ENCODE measurements at regions not wholly inside any gene's neighbourhood (a gene's known extent, or its start where the extent isn't known, plus 50 kb on each side); places are given as distances from the start of the nearest gene placed in this dataset.

DNA sequence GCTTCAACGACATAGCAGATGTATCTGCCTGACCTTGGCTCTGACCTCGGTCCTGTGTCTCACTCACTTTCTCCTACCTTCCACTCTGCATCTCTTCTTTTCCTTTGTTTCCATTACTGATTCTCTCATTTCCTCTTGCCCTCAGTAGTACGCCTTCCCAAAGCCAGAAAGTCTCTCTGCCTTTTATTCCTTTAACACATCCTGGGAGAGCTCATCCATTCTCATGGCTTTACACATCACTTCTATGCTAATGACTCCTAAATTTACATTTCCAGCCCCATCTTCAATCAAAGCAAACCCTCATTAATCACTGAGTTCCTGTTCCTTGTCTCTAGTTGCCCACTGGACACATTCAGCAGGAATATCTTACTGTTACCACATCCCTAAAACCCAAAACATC lies 938.6 kb downstream of the NTRK3 start:
- Histone ChIP-seq H3K9ac (ENCODE audit: low read length) (no peak overlapping the region), H3K4me3 (ENCODE audit: low read length) (no peak overlapping the region), H3K79me2 (ENCODE audit: control insufficient read depth, insufficient read depth, low read length) (no peaks in the 10 kb centered on the region), H3K79me1 (ENCODE audit: low read length) (no peaks in the 10 kb centered on the region), H3K27me3 (ENCODE audit: insufficient read depth, low read length, poor library complexity) (no peaks in the 10 kb centered on the region), H3K36me3 (ENCODE audit: control insufficient read depth, insufficient read depth, low read length) (no peaks in the 10 kb centered on the region), H3K27ac (ENCODE audit: low read depth, low read length) (no peak overlapping the region), H4K8ac (ENCODE audit: low read depth, low read length) (no peak overlapping the region), H3K4me2 (ENCODE audit: low read length) (no peak overlapping the region), H2BK5ac (ENCODE audit: low read length) (no peak overlapping the region), H4K5ac (ENCODE audit: low read length) (no peak overlapping the region), H2BK15ac (replicated peaks; ENCODE audit: low read depth) (no peak overlapping the region), H2BK120ac (ENCODE audit: low read depth, low read length) (no peak overlapping the region), H3K4ac (ENCODE audit: low read depth, low read length) (no peak overlapping the region), H3K18ac (ENCODE audit: low read length) (no peak overlapping the region), H3K56ac (ENCODE audit: low read length) (no peak overlapping the region), H3K23ac (ENCODE audit: low read length) (no peak overlapping the region), H2AK5ac (ENCODE audit: low read length) (no peak overlapping the region), H3K4me1 (ENCODE audit: control insufficient read depth, low read depth, low read length) (no peaks in the 10 kb centered on the region)
- WGBS (ENCODE audit: extremely low coverage, insufficient coverage, low lambda C conversion rate) = no CpG with 5 or more reads among the region's 3 CpGs
- peak; percentile 7 for DNase-seq

DNA sequence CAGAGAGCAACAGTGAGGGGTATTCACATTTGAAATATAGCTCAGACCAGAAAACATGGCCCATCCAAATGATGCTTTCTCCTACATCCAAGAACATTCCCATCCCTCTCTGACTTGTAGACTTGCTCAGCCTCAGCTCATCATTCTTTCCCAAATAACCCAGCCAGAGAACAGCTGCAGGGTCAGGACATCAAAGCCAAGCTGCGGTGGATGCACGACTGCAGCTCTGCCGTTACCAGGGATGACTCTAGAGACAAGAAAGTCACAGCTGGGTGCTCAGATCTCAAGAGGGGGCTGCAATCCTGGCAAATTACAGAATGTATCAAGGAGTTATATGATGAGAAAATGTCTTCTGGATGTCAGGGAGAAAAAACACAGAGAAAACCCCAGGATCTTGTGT lies 944.3 kb downstream of the NTRK3 start:
- H3K79me1 ChIP-seq (ENCODE audit: low read length) = no peaks in the 10 kb centered on the region
- H3K79me2 ChIP-seq (ENCODE audit: control insufficient read depth, insufficient read depth, low read length) = no peaks in the 10 kb centered on the region
- no peak overlapping the region for H3K23ac ChIP-seq (ENCODE audit: low read length)
- H4K5ac ChIP-seq (ENCODE audit: low read length) = no peak overlapping the region
- H3K27me3 ChIP-seq (ENCODE audit: insufficient read depth, low read length, poor library complexity) = no peaks in the 10 kb centered on the region
- H2AK5ac ChIP-seq (ENCODE audit: low read length) = no peak overlapping the region
- WGBS (ENCODE audit: extremely low coverage, insufficient coverage, low lambda C conversion rate) = no CpG with 5 or more reads among the region's 3 CpGs
- no peak for DNase-seq
- H3K4ac ChIP-seq (ENCODE audit: low read depth, low read length) = no peak overlapping the region
- no peak overlapping the region for H2BK120ac ChIP-seq (ENCODE audit: low read depth, low read length)
- H4K8ac ChIP-seq (ENCODE audit: low read depth, low read length) = no peak overlapping the region
- no peak overlapping the region for H2BK5ac ChIP-seq (ENCODE audit: low read length)
- no peak overlapping the region for H3K18ac ChIP-seq (ENCODE audit: low read length)
- no peak overlapping the region for H3K9ac ChIP-seq (ENCODE audit: low read length)
- no peak overlapping the region for H3K27ac ChIP-seq (ENCODE audit: low read depth, low read length)
- no peaks in the 10 kb centered on the region for H3K36me3 ChIP-seq (ENCODE audit: control insufficient read depth, insufficient read depth, low read length)
- H3K56ac ChIP-seq (ENCODE audit: low read length) = no peak overlapping the region
- H3K4me3 ChIP-seq (ENCODE audit: low read length) = no peak overlapping the region
- no peaks in the 10 kb centered on the region for H3K4me1 ChIP-seq (ENCODE audit: control insufficient read depth, low read depth, low read length)
- no peak overlapping the region for H3K4me2 ChIP-seq (ENCODE audit: low read length)
- no peak overlapping the region for H2BK15ac ChIP-seq (replicated peaks; ENCODE audit: low read depth)

DNA sequence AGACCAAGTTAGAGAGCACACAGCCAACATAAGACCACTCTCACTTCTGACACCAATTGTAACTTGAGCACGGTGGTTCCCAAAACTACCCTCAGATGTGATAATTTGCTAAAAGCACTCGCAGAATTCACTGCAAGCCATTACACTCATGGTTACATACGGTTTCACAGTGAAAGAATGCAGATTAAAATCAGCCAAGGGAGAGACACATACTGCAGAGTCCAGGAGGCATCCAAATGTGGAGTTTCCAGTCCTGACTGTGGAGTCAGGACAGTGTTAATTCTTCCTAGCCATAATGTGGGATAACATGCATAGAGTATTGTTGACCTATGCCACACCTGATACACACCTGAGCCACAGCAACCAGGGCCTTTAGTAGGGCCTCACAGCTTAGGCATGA lies 956.4 kb downstream of the NTRK3 start:
- Histone ChIP-seq H2AK5ac (ENCODE audit: low read length) (no peak overlapping the region), H4K5ac (ENCODE audit: low read length) (no peak overlapping the region), H2BK15ac (replicated peaks; ENCODE audit: low read depth) (no peak overlapping the region), H3K18ac (ENCODE audit: low read length) (no peak overlapping the region), H3K27ac (ENCODE audit: low read depth, low read length) (no peak overlapping the region), H3K4ac (ENCODE audit: low read depth, low read length) (no peak overlapping the region), H2BK5ac (ENCODE audit: low read length) (no peak overlapping the region), H2BK120ac (ENCODE audit: low read depth, low read length) (no peak overlapping the region), H3K4me1 (ENCODE audit: control insufficient read depth, low read depth, low read length) (no peaks in the 10 kb centered on the region), H3K4me2 (ENCODE audit: low read length) (no peak overlapping the region), H3K9ac (ENCODE audit: low read length) (no peak overlapping the region), H3K79me2 (ENCODE audit: control insufficient read depth, insufficient read depth, low read length) (no peaks in the 10 kb centered on the region), H3K23ac (ENCODE audit: low read length) (no peak overlapping the region), H3K36me3 (ENCODE audit: control insufficient read depth, insufficient read depth, low read length) (no peaks in the 10 kb centered on the region), H3K56ac (ENCODE audit: low read length) (no peak overlapping the region), H3K79me1 (ENCODE audit: low read length) (no peaks in the 10 kb centered on the region), H3K4me3 (ENCODE audit: low read length) (no peak overlapping the region), H3K27me3 (ENCODE audit: insufficient read depth, low read length, poor library complexity) (no peaks in the 10 kb centered on the region), H4K8ac (ENCODE audit: low read depth, low read length) (no peak overlapping the region)
- DNase-seq = no peak
- no CpG with 5 or more reads among the region's 3 CpGs for WGBS (ENCODE audit: extremely low coverage, insufficient coverage, low lambda C conversion rate)

DNA sequence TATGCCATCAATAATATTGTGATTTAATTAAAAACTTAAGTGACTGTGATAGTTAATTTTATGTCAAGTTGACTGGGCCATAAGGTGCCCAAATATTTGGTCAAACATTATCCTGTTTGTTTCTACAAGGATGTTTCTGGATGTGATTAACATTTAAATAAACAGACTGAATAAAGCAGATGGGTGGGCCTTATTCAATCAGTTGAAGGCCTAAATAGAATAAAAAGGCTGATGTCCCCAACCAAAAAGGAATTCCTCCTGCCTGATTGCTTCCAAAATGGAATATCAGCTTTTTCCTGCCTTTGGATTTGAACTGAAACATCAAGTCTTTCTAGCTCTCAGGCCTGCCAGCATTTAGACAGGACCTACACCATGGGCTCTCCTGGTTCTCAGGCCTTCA lies 961.7 kb downstream of the NTRK3 start:
- Histone ChIP-seq H2BK5ac (ENCODE audit: low read length) (no peak overlapping the region), H3K56ac (ENCODE audit: low read length) (no peak overlapping the region), H3K23ac (ENCODE audit: low read length) (no peak overlapping the region), H3K36me3 (ENCODE audit: control insufficient read depth, insufficient read depth, low read length) (no peaks in the 10 kb centered on the region), H2BK120ac (ENCODE audit: low read depth, low read length) (no peak overlapping the region), H3K4me1 (ENCODE audit: control insufficient read depth, low read depth, low read length) (no peaks in the 10 kb centered on the region), H3K9ac (ENCODE audit: low read length) (no peak overlapping the region), H2AK5ac (ENCODE audit: low read length) (no peak overlapping the region), H3K27ac (ENCODE audit: low read depth, low read length) (no peak overlapping the region), H3K18ac (ENCODE audit: low read length) (no peak overlapping the region), H3K4me2 (ENCODE audit: low read length) (no peak overlapping the region), H3K79me1 (ENCODE audit: low read length) (no peaks in the 10 kb centered on the region), H3K79me2 (ENCODE audit: control insufficient read depth, insufficient read depth, low read length) (no peaks in the 10 kb centered on the region), H3K27me3 (ENCODE audit: insufficient read depth, low read length, poor library complexity) (no peaks in the 10 kb centered on the region), H4K8ac (ENCODE audit: low read depth, low read length) (no peak overlapping the region), H4K5ac (ENCODE audit: low read length) (no peak overlapping the region), H3K4me3 (ENCODE audit: low read length) (no peak overlapping the region), H3K4ac (ENCODE audit: low read depth, low read length) (no peak overlapping the region), H2BK15ac (replicated peaks; ENCODE audit: low read depth) (no peak overlapping the region)
- DNase-seq = no peak

DNA sequence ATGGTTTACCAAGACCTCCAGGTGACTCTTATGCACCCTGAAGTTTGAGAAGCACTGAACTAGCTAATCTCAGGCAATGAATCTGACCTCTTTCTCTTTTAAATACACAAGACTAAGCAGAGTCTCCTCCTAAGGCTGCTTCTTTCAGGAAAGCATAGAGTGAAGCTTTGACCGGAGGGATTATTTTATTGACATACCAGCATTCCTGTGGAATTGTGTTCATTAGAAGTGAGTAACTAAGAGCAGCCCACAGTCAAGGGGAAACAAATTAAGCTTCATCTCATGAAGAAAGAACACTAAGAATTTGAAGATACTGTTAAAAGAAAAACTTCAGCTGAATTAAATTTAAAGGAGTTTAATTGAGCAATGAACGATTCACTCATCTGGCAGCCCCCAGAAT lies 963.5 kb downstream of the NTRK3 start:
- no peak overlapping the region for H4K8ac ChIP-seq (ENCODE audit: low read depth, low read length)
- no peak overlapping the region for H3K9ac ChIP-seq (ENCODE audit: low read length)
- no peak for DNase-seq
- H2BK120ac ChIP-seq (ENCODE audit: low read depth, low read length) = no peak overlapping the region
- no peak overlapping the region for H3K27ac ChIP-seq (ENCODE audit: low read depth, low read length)
- no peak overlapping the region for H3K4me3 ChIP-seq (ENCODE audit: low read length)
- no peaks in the 10 kb centered on the region for H3K4me1 ChIP-seq (ENCODE audit: control insufficient read depth, low read depth, low read length)
- no peak overlapping the region for H3K18ac ChIP-seq (ENCODE audit: low read length)
- H3K79me2 ChIP-seq (ENCODE audit: control insufficient read depth, insufficient read depth, low read length) = no peaks in the 10 kb centered on the region
- no CpG with 5 or more reads among the region's 2 CpGs for WGBS (ENCODE audit: extremely low coverage, insufficient coverage, low lambda C conversion rate)
- H2BK5ac ChIP-seq (ENCODE audit: low read length) = no peak overlapping the region
- no peak overlapping the region for H3K56ac ChIP-seq (ENCODE audit: low read length)
- no peak overlapping the region for H3K4me2 ChIP-seq (ENCODE audit: low read length)
- no peaks in the 10 kb centered on the region for H3K79me1 ChIP-seq (ENCODE audit: low read length)
- H3K36me3 ChIP-seq (ENCODE audit: control insufficient read depth, insufficient read depth, low read length) = no peaks in the 10 kb centered on the region
- no peak overlapping the region for H3K4ac ChIP-seq (ENCODE audit: low read depth, low read length)
- H4K5ac ChIP-seq (ENCODE audit: low read length) = no peak overlapping the region
- H3K27me3 ChIP-seq (ENCODE audit: insufficient read depth, low read length, poor library complexity) = no peaks in the 10 kb centered on the region
- no peak overlapping the region for H2AK5ac ChIP-seq (ENCODE audit: low read length)
- no peak overlapping the region for H2BK15ac ChIP-seq (replicated peaks; ENCODE audit: low read depth)
- H3K23ac ChIP-seq (ENCODE audit: low read length) = no peak overlapping the region

DNA sequence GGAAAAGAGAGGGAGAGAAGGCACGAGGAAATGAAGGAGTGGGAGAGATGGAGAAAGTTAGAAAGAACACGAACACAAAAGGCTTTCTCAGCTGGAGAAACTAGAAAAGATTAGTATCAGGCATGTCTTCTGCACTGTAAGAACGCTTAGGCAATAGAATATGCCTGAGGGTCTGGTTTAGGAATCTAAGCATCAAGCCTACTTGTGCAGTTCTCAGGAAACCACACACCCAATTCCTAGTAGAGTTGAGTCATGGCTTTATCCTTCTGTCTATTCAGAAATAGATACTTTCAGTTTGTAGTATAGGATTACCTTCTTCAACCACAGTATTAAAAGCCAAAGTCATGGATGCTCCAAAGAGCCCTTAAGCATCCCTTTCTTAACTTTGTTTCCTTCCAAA lies 969.4 kb downstream of the NTRK3 start:
- H4K8ac ChIP-seq (ENCODE audit: low read depth, low read length) = no peak overlapping the region
- H3K4me3 ChIP-seq (ENCODE audit: low read length) = no peak overlapping the region
- no peaks in the 10 kb centered on the region for H3K79me2 ChIP-seq (ENCODE audit: control insufficient read depth, insufficient read depth, low read length)
- no peak overlapping the region for H3K18ac ChIP-seq (ENCODE audit: low read length)
- H3K79me1 ChIP-seq (ENCODE audit: low read length) = no peaks in the 10 kb centered on the region
- H3K56ac ChIP-seq (ENCODE audit: low read length) = no peak overlapping the region
- H3K36me3 ChIP-seq (ENCODE audit: control insufficient read depth, insufficient read depth, low read length) = no peaks in the 10 kb centered on the region
- no peak overlapping the region for H4K5ac ChIP-seq (ENCODE audit: low read length)
- H3K27ac ChIP-seq (ENCODE audit: low read depth, low read length) = no peak overlapping the region
- no peak overlapping the region for H3K9ac ChIP-seq (ENCODE audit: low read length)
- H3K23ac ChIP-seq (ENCODE audit: low read length) = no peak overlapping the region
- no peak overlapping the region for H2AK5ac ChIP-seq (ENCODE audit: low read length)
- H3K27me3 ChIP-seq (ENCODE audit: insufficient read depth, low read length, poor library complexity) = no peaks in the 10 kb centered on the region
- no peaks in the 10 kb centered on the region for H3K4me1 ChIP-seq (ENCODE audit: control insufficient read depth, low read depth, low read length)
- H2BK120ac ChIP-seq (ENCODE audit: low read depth, low read length) = no peak overlapping the region
- WGBS (ENCODE audit: extremely low coverage, insufficient coverage, low lambda C conversion rate) = 100% methylated on average over 1 of the region's 3 CpGs
- H2BK5ac ChIP-seq (ENCODE audit: low read length) = no peak overlapping the region
- no peak overlapping the region for H2BK15ac ChIP-seq (replicated peaks; ENCODE audit: low read depth)
- no peak overlapping the region for H3K4ac ChIP-seq (ENCODE audit: low read depth, low read length)
- no peak for DNase-seq
- H3K4me2 ChIP-seq (ENCODE audit: low read length) = no peak overlapping the region

Data from mesendoderm (in vitro differentiated cells).